Suprapubic skin (tissue), 4 donors: ENCODE measurements at regions not wholly inside any gene's neighbourhood (a gene's known extent, or its start where the extent isn't known, plus 50 kb on each side); places are given as distances from the start of the nearest gene placed in this dataset.

Experiments used
- DNase-seq, 2 donors: peaks; one replicate each; pipeline ENCODE4 v3.0.0-alpha.2; 2019; ENCODE audit warnings: low spot score in 2 of 2
- H3K27ac ChIP-seq: fragments of 200-600 bp; sonication (generic); one replicate; pipeline ENCODE4 v1.5.1; 2019
- H3K27me3 ChIP-seq: fragments of 200-600 bp; sonication (generic); one replicate; pipeline ENCODE4 v1.5.1; 2019
- H3K36me3 ChIP-seq: fragments of 200-600 bp; sonication (generic); one replicate; pipeline ENCODE4 v1.5.1; 2019
- H3K4me1 ChIP-seq: fragments of 200-600 bp; sonication (generic); one replicate; pipeline ENCODE4 v1.5.1; 2019
- H3K4me3 ChIP-seq: fragments of 200-600 bp; sonication (generic); one replicate; pipeline ENCODE4 v1.5.1; 2019; ENCODE audit warnings: mild to moderate bottlenecking
- H3K9me3 ChIP-seq: fragments of 200-600 bp; sonication (generic); one replicate; pipeline ENCODE4 v1.5.1; 2019
- CTCF ChIP-seq, 2 donors: fragments of 200-600 bp in 1 of 2; fragments of 450-650 bp in 1 of 2; sonication (generic) in 1 of 2; IDR thresholded peaks; one replicate each; pipeline ENCODE4 v1.5.1; 2016 to 2019; ENCODE audit warnings: antibody characterized with exemption in 2 of 2, mild to moderate bottlenecking in 1 of 2, moderate library complexity in 1 of 2
- EP300 ChIP-seq: sonication (generic); formaldehyde crosslinking; IDR thresholded peaks from one replicate; pipeline ENCODE4 v1.6.1; 2017; ENCODE audit warnings: antibody characterized with exemption
- POLR2A ChIP-seq, 2 donors: fragments of 450-650 bp; IDR thresholded peaks; one replicate each; pipeline ENCODE4 v1.6.1; 2017; ENCODE audit warnings: antibody characterized with exemption in 2 of 2, mild to moderate bottlenecking in 2 of 2, moderate library complexity in 2 of 2
- POLR2AphosphoS5 ChIP-seq, 3 donors: sonication (generic); formaldehyde crosslinking; IDR thresholded peaks; one replicate each; pipeline ENCODE4 v1.6.1; 2017; ENCODE audit warnings: antibody characterized with exemption in 3 of 3
- WGBS: methylation state at CpG from one replicate; pipeline ENCODE4 v1.1.5; 2018; 5-methylcytosine and 5-hydroxymethylcytosine counted together

GRCh38 chr14:66129224-66129623 is 356.9 kb upstream of the CCDC196 start:
- H3K4me3 ChIP-seq = no peak overlapping the region
- no peaks in the 10 kb centered on the region for H3K36me3 ChIP-seq
- no peaks in the 10 kb centered on the region for H3K27me3 ChIP-seq
- H3K27ac ChIP-seq = no peak overlapping the region
- 51% methylated on average over 2 of the region's 2 CpGs for WGBS
- no peak for DNase-seq
- no peaks in the 10 kb centered on the region for H3K4me1 ChIP-seq
- TF ChIP-seq POLR2A (IDR thresholded peaks at IDR 0.05) (no peak), EP300 (no peak), CTCF (IDR thresholded peaks at IDR 0.05) (no peak), POLR2AphosphoS5 (IDR thresholded peaks at IDR 0.05) (no peak)
- no peaks in the 10 kb centered on the region for H3K9me3 ChIP-seq

GRCh38 chr14:66131111-66131510 is 355.1 kb upstream of the CCDC196 start:
- 85% methylated on average over 4 of the region's 4 CpGs for WGBS
- H3K4me3 ChIP-seq = no peak overlapping the region
- TF ChIP-seq POLR2A (IDR thresholded peaks at IDR 0.05) (no peak), EP300 (no peak), CTCF (IDR thresholded peaks at IDR 0.05) (no peak), POLR2AphosphoS5 (IDR thresholded peaks at IDR 0.05) (no peak)
- no peaks in the 10 kb centered on the region for H3K36me3 ChIP-seq
- H3K9me3 ChIP-seq = no peaks in the 10 kb centered on the region
- no peaks in the 10 kb centered on the region for H3K4me1 ChIP-seq
- H3K27ac ChIP-seq = no peak overlapping the region
- H3K27me3 ChIP-seq = no peaks in the 10 kb centered on the region
- no peak for DNase-seq

DNA sequence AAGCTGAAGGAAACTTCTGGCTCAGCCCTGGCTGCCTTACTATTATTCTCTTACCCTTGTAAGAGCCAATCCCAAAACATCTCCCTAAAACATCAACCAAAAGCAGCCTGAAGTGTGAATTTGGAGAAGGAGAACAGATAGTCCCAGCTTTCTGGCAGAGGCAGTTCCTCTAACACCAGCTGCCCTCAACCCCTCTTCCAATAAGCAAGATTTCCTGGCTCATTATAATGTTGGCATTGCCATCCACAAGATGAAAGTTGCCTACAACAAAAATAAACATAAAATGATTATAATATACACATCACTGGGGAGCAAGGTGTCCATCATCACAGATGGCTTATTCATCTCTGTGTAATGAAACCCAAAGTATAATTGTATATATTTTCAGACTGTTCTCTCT is 352.5 kb upstream of the CCDC196 start:
- H3K27ac ChIP-seq = no peak overlapping the region
- DNase-seq = no peak
- no peaks in the 10 kb centered on the region for H3K4me1 ChIP-seq
- no peak for TF ChIP-seq POLR2AphosphoS5 (IDR thresholded peaks at IDR 0.05)
- no peak for TF ChIP-seq POLR2A (IDR thresholded peaks at IDR 0.05)
- TF ChIP-seq EP300 = no peak
- no peak for TF ChIP-seq CTCF (IDR thresholded peaks at IDR 0.05)
- no peaks in the 10 kb centered on the region for H3K9me3 ChIP-seq
- H3K4me3 ChIP-seq = no peak overlapping the region
- no peaks in the 10 kb centered on the region for H3K36me3 ChIP-seq
- H3K27me3 ChIP-seq = no peaks in the 10 kb centered on the region

DNA sequence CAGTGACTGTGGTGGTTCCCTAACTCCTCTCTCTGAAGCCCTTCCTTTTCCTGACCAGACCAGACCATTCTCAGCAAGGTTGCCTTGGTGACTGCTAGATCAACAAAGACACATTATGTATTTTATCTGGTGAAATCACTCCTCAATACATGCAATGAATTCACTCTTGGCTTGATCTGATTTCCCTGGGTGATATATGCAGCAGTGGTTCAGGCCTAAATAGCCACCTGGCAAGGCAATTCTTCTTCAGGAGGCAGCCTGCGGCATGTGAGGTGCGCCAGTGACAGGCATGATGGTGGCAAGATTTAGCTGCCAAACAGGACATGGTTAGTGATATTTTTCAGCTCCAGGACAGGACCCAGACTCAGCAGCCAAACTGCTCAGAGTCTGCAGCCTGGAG is 350.3 kb upstream of the CCDC196 start:
- H3K9me3 ChIP-seq = no peaks in the 10 kb centered on the region
- H3K36me3 ChIP-seq = no peaks in the 10 kb centered on the region
- no peak for DNase-seq
- H3K4me3 ChIP-seq = no peak overlapping the region
- WGBS = 90% methylated on average over 2 of the region's 2 CpGs
- H3K27ac ChIP-seq = no peak overlapping the region
- H3K4me1 ChIP-seq = no peaks in the 10 kb centered on the region
- TF ChIP-seq CTCF (IDR thresholded peaks at IDR 0.05) (no peak), POLR2AphosphoS5 (IDR thresholded peaks at IDR 0.05) (no peak), POLR2A (IDR thresholded peaks at IDR 0.05) (no peak), EP300 (no peak)
- no peaks in the 10 kb centered on the region for H3K27me3 ChIP-seq

DNA sequence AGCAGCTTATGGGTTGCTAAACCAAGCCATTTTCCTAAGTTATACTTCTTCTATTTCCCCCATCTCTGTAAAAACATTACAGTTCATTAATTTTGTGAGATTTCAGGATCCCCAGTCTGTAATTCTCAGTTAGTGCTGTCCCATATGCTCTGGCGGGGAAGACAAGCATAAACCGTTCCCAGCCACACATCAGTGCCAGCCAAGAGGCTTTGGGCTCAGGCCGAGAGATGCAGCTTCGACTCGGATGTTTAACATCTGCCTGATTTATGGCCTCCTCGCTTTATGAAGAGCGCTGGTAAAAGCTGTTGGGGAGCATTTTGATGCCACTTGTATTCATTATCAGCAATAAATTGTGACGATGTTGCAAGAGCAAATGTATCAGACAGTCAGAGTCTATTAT is 349.1 kb upstream of the CCDC196 start:
- Histone ChIP-seq H3K9me3 (no peaks in the 10 kb centered on the region), H3K27ac (no peak overlapping the region), H3K4me1 (no peaks in the 10 kb centered on the region), H3K4me3 (no peak overlapping the region), H3K36me3 (no peaks in the 10 kb centered on the region), H3K27me3 (no peaks in the 10 kb centered on the region)
- 51% methylated on average over 8 of the region's 8 CpGs for WGBS
- no peak for DNase-seq
- TF ChIP-seq EP300 (no peak), POLR2A (IDR thresholded peaks at IDR 0.05) (no peak), CTCF (IDR thresholded peaks at IDR 0.05) (no peak), POLR2AphosphoS5 (IDR thresholded peaks at IDR 0.05) (no peak)
